ENCODE measurements at regions not wholly inside any gene's neighbourhood (a gene's known extent, or its start where the extent isn't known, plus 50 kb on each side); places are given as distances from the start of the nearest gene placed in this dataset.

DNA sequence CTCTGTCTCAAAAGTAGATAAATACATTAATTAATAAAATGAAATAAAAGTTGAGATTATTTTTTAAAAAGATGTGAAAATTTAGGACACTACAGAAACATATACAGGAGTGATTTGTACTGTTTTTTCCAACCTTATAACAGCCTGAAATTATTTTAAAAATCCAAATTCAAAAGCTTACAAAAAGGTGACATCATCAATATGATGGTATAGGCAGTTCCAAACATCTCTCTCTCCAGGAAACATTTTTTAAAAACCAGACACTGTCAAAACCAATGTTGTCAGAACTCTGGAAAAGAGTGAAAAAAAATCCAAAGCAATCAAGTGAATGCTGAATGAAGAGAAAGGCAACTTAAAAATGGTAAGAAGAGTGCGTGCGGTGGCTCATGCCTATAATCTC, 76.7 kb downstream of the HHEX start:
- TF ChIP-seq GATA3 (IDR thresholded peaks at IDR 0.05; ENCODE audit: low read depth, low read length) = no peak
- no peak for TF ChIP-seq GATA2 (IDR thresholded peaks at IDR 0.05; ENCODE audit: low read depth, low read length)

DNA sequence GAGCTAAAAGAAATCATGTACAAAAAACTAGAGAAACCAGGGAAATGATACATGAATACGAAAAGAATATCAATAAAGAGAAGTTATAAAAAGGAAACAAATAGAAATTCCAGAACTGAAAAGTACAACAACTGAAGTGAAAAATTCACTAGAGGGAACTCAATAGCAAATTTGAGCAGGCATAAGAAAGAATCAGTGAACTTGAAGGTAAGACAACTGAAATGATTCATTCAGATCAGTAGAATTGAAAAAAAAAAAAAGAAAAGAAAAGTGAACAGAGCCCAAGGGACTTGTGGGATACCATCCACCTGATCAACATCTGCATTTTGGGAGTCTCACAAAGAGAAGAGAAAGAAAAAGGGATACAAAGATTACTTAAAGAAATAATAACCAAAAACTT, 78.3 kb downstream of the HHEX start:
- no peak for TF ChIP-seq GATA2 (IDR thresholded peaks at IDR 0.05; ENCODE audit: low read depth, low read length)
- TF ChIP-seq GATA3 (IDR thresholded peaks at IDR 0.05; ENCODE audit: low read depth, low read length) = no peak

DNA sequence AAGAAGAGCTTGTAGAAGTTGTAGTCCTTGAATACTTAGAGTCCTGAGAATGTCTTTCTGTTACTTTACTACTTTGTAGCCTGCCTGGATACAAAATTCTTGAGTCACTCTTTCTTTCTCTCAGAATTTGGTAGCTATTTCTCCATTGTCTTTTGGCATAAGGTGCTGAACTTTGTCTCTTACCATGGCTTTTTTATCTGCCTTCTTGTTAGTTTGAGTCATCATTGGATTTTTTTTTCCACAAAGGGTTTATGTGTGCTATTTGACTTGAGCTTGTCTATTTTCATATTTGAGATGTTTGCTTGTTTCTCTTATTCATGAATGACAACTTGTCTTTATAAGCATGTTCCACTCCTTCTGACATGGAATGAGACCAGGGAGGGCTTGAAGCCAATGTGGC, 74.5 kb upstream of the EXOC6 start:
- TF ChIP-seq GATA2 (IDR thresholded peaks at IDR 0.05; ENCODE audit: low read depth, low read length) (no peak), GATA3 (IDR thresholded peaks at IDR 0.05; ENCODE audit: low read depth, low read length) (no peak)

DNA sequence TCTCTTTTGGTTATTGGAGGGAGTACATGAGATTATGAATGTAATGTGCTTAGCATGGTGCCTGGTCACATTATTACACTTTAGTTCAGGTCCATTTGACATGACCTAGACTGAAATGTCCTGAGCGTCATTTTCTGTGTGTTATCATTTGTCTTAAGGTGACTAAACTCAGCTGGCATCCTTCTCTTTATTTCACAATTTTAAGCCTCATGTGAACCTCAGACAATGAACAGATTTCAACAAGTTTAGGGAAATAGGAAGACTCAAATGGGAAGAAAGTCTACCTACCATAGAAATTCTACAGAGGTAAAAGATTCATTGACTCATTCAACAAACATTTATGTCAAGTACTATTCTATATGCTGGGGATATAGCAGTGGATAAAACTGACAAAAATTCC, 70.2 kb upstream of the EXOC6 start:
- TF ChIP-seq GATA3 (IDR thresholded peaks at IDR 0.05; ENCODE audit: low read depth, low read length) (no peak), GATA2 (IDR thresholded peaks at IDR 0.05; ENCODE audit: low read depth, low read length) (no peak)

DNA sequence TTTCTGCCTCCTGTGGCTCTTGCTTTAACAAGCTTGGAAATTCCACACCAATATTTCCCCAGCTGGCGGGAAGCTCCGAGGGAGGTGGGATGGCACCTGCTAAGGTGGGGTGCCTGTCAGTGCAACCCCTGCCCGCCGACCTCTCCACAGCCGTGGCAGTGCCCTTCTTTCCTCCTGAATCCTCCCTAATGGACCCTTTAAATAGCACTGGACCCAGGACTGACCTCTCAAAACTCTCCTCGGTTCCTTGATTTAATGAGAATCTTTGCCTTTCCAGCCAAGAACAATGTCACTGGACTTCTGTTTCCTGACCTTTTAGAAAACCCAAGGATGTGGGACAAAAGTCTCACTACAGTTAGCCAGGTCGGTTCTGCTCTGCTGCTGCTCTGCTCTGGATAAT, 63.2 kb upstream of the EXOC6 start:
- TF ChIP-seq GATA2 (IDR thresholded peaks at IDR 0.05; ENCODE audit: low read depth, low read length) = no peak
- no peak for TF ChIP-seq GATA3 (IDR thresholded peaks at IDR 0.05; ENCODE audit: low read depth, low read length)

DNA sequence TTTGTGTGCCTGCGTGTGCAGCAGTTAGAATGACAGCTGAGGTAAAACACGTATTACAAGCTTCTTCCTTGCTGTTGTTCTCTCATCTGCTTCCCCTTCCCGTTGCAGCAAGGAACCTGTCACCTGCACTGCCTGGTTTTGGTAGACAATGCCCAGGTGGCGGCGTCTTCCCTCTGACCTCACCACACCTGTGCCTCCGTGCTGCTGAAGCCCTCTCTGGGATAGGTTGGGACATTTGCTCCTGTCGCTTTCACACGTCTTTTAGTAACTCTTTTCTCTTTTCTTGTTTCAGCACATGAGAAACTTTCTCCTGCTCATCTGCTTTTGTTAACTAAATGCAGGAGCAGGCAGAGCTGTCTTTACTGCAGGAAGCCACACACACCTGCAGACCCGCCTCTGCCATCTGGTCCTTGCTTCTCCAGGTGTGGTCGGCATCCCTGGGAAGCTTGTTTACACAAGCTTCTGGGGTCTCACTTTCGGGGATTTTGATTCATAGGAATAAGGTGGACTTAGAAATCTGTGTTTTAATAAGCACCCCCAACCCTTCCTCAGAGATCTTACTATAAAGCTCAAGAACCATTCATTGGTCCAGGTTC, 60.7 kb upstream of the EXOC6 start:
- no peak for TF ChIP-seq GATA2 (IDR thresholded peaks at IDR 0.05; ENCODE audit: low read depth, low read length)
- TF ChIP-seq GATA3 (IDR thresholded peaks at IDR 0.05; ENCODE audit: low read depth, low read length) = no peak

DNA sequence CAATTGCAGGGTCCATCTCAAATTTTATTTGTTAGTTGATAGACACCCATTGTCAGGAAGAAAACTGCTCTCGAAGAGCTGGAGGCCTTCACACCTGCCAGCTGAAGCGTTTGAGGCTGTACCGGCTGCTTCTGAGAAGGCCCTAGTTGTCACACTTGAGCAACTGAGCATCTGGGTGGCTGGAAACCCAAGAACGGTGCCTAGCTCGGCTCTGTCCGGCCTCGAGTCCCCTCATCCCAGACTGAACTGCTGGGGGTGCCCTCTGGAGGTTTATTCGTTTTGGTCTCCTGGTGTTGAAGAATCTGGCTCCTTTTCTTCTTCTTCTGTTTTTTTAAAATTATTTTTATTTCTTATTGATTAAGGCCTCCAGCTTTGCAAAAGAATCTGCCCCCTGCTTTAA, 59.3 kb upstream of the EXOC6 start:
- TF ChIP-seq GATA3 (IDR thresholded peaks at IDR 0.05; ENCODE audit: low read depth, low read length) (no peak), GATA2 (IDR thresholded peaks at IDR 0.05; ENCODE audit: low read depth, low read length) (no peak)

DNA sequence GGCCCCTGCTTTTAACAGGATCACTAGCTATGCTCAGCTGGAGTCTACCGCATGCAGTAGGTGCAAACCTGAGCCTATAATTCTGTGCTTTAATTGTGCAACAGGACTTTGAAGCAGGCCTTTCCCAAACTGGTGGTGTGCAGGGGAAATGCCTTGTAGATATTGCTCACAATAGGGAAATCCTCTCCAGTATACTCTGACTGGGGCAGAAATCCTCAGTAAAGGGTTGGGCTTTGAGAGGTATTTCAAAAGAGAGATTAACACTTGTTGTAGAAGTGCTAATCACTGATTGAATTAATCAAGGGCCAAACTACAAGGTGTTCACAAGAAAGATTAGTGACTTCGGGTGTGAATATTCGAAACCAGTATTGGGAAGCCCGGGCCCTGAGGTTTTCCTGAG, 58.5 kb upstream of the EXOC6 start:
- TF ChIP-seq GATA3 (IDR thresholded peaks at IDR 0.05; ENCODE audit: low read depth, low read length) (no peak), GATA2 (IDR thresholded peaks at IDR 0.05; ENCODE audit: low read depth, low read length) (no peak)

DNA sequence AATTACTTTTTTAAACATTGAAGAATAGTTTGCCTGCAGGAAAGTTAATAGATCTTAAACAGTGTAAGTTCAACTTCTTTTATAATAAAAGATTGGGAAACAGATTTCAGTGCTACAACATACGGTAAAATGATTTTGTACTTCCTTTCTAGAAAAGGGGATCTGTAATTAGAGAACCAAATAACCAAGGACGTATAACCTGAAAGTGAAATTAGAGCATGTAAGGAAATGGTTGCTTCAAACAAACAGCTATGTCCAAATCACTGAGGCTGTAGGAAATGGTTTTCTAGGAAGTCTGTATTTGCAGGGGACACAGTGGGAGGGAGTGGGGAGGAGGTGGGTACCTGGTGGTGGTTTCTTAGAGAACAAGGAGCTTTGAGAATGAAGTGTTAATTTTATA, 57.9 kb upstream of the EXOC6 start:
- TF ChIP-seq GATA3 (IDR thresholded peaks at IDR 0.05; ENCODE audit: low read depth, low read length) (no peak), GATA2 (IDR thresholded peaks at IDR 0.05; ENCODE audit: low read depth, low read length) (no peak)

DNA sequence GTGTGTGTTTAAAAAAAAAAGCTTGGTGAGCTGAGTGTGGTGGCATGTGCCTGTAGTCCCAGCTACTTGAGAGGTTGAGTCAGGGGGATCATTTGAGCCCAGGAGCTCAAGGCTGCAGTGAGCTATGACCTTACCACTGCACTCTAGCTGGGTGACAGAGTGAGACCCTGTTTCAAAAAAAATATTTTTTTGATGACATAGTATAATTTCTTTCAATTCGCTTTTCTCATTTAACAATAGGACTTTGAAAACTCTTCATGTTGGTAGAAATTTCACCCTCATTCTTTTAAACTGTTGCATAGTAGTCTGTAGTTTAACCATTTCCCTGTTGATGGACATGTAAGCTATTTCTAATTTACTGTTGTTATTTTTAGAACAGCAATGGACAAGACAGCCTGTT, 55.7 kb upstream of the EXOC6 start:
- no peak for TF ChIP-seq GATA3 (IDR thresholded peaks at IDR 0.05; ENCODE audit: low read depth, low read length)
- TF ChIP-seq GATA2 (IDR thresholded peaks at IDR 0.05; ENCODE audit: low read depth, low read length) = no peak
